GM19397 (cell line): ENCODE measurements at regions not wholly inside any gene's neighbourhood (a gene's known extent, or its start where the extent isn't known, plus 50 kb on each side); places are given as distances from the start of the nearest gene placed in this dataset.

Experiments
- ATAC-seq: cut with Tn5 transposase; IDR thresholded peaks from one replicate; pipeline ENCODE4 v1.9.1; 2021; ENCODE audit warnings: mild to moderate bottlenecking, moderate library complexity; ENCODE audit not compliant: unreplicated experiment

DNA sequence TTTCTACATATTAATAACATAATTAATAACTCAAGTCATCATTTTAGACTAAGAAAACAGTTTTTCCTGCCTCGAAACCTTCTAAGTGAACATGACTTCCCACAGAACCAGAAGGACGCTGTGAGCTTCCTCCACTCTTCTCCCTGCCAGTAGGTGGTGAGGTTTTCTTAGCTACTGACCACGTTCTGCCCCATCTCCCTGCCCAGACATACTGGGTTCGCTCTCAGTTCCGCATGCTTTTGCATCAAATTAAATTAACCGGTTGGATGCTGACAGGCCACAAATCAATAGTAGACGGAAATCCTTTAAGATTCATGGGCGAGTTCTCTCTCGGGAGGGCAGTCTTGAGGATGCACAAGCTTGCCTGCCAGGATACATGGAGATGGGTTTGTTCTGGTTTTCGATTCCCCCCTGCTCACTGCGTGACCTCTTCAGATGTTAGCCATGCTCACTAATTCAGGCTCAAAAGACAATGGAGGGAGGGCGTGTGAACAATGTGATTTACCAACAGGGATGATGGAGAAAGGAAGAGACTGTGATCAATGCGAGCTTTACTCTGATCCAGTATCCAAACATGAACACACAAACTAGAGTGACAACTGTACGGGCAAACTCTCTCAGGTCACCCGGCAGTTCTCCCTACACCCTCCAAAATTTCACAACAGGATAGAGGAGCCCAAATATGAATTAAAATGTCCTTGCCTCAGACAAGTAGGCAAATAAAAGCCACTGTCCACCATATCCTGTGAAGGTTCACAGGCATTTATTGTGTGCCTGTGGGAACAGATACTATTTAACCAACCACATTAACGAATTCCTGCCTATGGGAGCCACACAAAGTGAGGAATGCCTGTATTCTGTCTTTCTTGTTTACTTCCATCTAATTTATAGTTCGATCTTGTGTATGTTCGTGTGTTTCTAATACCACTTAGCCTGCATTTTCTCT, 375.7 kb downstream of the EIPR1 start:
- peak; percentile 75 for ATAC-seq

DNA sequence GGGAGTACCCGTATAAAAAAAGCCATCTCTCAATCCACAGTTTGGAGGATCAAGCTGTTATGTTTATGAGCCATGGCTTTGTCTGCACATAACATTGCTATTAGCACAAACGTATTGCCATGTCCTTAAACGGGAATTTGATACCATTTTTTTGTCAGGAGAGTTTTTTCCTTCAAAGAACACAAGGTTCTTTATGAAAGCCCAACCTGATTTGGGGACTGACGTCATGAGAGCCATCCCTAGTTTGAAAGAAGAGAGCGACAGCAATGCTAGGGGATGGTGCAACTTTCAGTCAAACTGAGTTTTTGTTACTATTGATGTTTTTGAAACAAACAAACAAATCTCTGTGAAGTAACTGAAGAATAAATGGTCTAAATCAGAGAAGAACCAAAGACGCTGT, 376.6 kb downstream of the EIPR1 start:
- ATAC-seq: no peak

DNA sequence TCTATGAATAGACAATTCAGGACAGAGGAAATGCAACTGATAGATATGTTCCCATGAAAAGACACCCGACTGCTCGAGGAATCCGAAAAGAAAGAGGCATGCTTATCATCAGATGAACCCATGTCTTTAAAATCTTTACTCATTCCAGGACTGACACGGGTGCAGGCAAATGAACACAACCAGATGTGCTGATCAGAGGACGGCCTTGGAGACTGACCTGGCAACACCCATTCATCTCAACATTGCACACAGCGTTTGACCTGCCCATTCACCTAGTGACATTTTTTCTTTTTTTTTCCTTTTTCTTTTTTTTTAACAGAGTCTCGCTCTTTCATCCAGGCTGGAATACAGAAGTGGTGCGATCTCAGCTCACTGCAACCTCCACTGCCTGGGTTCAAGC, 377.5 kb downstream of the EIPR1 start:
- ATAC-seq: no peak

DNA sequence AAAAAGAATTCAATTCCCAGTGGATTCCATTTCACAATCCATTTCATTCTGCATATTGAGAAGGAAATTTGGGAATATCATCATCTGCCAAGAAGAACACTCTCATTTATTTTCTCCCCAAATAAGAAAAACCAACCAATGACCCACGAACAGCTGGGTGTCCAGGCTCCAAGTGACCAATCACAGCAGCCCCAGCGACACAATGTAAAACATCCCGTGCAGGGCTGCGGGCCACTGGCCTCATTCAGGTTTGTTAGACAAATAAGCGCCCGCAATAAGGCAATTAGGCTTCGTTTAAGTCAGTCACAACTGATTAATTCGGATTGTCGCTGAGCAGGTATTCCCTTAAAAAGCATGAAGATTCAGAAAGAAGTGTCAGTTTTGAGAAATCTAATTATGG, 378.6 kb downstream of the EIPR1 start:
- no peak for ATAC-seq

DNA sequence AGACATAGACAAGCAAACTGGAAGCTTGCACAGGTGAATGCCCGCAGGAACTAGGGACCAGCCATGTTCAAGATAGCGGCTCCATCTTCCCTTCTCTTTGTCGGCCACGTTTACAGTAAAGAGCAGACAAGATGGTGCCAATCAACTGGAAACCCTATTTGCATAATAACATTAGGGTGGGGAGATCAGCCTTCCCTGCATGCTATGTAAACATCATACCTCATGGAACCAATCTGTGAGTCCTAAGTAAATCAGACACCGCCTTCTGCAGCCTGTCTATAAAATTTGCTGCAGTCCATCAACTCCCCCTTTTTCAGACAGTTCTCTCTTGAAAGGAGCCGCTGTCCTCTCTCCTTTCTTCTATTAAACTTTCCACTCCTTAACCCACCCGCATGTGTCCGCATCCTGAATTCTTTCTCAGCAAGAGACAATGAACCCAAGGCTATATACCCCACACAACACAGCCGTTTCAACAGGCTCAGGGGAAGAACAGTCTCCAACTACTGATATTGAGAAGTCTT, 384.4 kb downstream of the EIPR1 start:
- ATAC-seq: no peak

DNA sequence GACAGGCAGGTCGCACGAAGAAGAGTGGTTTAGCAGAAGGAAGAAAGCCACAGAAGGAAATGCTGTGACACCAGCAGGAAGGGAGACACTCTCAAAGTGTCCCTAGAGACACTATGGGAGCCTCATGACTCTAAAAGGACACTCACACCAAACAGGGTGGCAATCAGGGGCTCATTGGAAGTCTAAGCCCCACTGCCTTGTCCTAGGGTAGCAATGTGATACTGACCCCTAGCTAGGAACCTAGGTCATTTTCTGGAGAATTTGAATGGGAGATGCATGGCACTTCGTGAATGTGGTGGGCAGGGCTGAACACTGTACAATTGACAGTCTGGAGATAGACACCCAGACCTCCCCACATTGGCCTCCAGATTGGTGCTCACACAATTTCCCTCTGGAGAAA, 385.0 kb downstream of the EIPR1 start:
- no peak for ATAC-seq

DNA sequence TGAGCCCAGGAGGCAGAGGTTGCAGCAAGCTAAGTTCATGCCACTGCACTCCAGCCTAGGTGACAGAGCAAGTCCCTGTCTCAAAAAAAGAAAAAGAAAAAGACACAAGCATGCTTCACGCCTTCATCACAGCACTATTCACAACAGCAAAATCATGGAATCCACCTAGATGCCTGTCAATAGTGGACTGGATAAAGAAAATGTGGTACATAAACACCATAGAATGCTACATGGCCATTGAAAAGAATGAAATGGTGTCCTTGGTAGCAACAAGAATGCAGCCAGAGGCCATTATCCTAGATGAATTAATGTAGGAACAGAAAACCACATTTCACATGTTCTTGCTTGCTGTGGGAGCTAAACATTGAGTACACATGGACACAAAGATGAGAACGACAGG, 392.6 kb downstream of the EIPR1 start:
- no peak for ATAC-seq

DNA sequence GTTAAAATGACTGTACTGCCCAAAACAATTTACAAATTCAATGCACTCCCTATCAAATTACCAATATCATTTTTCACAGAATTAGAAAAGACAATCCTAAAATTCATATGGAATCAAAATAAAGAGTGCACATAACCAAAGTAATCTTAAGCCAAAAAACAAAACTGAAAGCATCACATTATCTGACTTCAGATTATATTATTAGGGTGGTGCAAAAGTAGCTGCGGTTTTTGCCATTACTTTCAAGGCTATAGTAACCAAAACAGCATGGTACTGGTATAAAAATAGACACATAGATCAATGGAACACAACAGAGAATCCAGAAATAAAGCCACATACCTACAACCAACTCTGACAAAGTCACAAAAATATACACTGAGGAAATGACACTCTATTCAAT, 396.6 kb downstream of the EIPR1 start:
- ATAC-seq: no peak

DNA sequence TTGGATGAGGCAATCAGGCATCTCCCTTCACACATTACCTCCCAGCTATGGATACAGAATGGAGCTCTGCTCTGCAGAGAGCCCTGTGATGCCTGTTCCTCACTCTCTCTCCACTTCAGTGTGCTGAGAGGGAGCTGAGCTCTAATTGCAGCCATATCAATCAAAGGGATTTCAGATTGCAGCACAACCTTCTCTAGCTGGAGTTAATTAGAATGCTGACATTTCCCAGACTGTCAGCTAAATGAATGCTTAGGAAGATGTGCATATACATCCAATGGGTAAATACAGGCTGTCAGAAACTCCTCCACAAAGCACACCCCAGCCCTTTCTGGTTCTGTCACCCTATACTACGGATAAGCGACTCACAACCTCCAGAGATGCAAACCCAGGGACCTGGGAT, 402.6 kb downstream of the EIPR1 start:
- no peak for ATAC-seq

DNA sequence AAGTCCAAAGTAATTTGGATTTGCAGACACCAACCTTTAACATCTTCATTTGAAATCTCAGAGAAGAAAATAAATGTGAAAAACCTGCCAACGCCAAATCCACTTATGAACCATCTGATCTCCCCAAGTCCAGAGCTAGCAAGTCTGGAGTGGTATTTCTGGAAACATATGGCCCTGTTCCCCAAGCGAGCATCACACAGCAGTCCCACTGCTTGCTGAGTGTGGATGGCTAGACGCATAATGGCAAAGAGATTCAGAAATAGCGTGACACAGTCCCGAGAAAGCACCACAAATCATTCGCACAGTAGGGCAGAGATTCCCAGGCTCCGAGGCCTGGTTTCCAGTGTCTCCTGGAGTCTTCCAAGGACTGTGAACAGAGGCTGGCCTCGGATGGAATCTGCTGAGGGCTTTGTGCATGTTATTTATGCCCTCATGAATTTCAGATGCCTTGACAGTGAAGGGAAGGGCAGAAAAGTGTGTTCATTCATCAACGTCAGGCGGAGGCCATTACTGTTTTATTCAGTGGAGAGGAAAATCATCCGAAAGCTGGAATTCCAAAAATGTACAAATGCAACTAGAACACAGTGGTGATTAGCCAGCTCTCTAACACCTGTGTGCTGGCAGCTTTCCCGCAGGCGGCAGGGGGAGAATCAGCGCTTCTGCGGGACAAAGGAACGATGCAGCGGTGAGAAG, 417.0 kb downstream of the EIPR1 start:
- ATAC-seq: no peak

DNA sequence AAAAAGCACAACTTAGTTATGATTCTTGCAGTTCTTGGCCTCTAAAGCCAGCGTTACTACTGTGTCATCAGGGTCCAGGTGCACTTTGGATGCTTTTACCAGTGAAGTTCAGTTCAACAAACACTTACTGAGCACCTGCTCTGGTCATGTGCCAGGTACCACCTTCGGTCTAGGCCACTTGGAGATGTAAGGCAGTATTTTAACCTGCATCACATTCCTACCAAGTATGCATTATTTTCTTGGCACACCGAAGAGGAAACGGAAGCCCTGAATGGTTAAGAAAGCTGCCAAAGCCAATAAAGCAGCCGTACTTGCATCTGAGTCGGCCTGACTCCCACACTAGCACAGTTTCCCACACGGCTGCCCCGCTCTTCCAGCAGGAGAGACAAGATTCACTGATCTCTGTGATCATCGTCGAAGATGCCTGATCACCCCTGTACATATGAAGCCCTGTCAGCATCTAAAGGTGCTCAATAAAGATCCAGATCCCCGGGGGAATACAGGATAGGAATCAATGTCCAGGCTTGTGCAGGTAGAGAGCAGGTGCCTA, 427.1 kb downstream of the EIPR1 start:
- ATAC-seq: no peak

DNA sequence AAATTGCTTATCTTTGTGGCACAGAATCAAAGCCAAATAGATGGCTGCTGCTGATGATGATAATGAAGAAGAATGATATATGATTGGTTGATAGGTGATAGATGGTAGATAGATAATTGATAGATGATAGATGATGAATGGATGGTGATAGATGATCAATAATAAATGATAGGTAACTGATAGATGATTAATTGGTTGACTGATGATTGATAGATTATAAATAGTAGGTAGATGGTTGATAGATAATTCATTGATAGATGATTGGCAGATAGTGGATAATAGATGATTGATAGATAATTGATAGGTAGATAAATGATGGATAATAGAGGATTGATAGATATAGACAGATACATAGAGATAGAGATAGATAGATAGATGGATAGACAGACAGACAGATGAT, 430.2 kb downstream of the EIPR1 start:
- ATAC-seq: no peak

DNA sequence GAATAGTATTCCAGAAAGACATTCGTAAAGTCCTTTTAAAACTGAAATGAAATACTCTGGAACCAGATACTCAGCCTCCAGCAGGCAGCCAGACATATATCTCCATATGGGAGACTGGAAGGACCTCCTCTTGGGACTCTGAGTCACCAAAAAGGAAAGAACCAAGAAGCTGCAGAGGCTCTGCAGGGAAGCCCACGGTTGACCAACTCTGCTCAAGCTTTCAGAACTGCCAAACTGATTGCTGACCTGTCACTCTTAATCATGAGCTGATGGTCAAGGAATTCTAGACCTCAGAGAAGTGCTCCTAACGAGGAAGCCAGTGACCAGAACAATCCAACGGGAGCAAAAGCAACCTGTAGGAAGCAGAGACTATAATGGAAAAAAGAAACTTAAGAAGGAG, 434.7 kb downstream of the EIPR1 start:
- no peak for ATAC-seq

DNA sequence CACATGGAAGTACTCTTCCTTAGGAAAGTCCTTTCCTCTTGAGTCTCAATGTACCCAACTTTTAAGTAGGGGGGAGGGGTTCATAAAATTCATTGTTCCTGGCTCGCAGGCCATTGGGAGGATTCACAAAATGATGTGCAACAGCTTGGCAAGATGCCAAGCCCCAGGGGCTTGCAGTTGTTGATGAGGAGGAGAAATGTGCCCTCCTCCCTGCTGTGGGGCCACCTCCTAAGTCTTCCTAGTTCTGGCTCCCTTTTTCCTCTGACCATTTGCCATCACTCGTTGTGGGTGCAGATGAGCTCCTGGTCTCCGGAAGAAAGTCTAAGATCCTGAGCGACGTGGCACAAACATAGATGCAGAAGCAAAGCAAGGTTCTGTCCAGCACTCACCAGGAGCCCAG, 435.4 kb downstream of the EIPR1 start:
- ATAC-seq: no peak

DNA sequence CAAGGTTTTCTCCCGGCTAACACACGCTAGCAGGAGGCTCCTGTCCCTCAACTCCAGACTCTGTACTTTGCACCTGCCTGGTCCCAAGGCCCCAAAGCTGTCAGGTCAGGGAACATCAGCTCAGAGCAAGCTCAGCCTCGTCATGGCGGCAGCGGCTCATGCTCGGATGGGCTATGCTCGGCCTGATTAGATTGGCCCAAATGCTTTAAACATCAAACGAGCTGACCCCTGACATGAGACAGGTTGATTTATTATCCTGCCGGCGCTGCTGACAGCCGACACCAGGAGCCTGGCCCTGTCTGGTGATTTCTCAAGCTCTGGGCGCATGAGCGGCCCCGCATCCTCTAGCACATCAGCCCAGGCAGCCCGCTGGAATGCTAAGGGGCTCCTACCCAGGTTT, 436.4 kb downstream of the EIPR1 start:
- ATAC-seq: no peak

DNA sequence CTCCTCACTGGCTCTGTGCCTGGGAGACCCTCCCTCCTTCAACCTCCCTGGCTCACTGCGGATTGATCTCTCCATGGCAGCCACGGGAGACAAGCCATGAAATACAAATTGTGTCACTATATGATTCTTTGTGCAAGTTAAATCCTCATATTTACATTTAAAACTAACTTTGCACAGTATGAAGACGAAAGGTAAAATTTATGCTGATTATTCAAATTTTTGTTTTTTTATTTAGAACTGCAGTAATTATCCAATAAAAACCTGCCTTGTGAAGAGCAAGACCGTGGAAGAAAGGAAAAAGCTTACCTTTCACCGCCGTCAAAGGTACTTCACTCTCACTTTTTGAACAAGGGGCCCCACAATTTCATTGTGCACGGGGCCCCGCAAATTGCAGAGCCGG, 436.9 kb downstream of the EIPR1 start:
- no peak for ATAC-seq

DNA sequence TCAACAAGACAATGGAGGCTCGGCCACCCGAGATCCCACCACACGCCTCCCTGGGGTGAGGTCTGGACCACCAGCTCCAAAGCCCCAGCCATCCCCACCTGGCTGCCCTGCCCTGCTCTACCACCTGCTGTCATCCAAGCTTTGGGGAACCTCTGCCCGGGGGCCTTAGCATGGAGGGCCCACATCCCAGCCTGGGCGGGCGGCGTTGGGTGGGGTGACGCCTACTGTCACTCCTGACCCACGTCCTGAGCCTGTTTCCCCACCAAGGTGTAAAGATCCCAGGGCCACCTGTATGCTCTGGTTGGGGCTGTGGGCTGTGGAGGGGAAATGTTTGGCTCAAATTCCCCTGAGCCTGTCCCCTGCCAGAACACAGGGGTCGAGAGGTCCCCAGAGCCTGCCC, 437.6 kb downstream of the EIPR1 start:
- no peak for ATAC-seq

DNA sequence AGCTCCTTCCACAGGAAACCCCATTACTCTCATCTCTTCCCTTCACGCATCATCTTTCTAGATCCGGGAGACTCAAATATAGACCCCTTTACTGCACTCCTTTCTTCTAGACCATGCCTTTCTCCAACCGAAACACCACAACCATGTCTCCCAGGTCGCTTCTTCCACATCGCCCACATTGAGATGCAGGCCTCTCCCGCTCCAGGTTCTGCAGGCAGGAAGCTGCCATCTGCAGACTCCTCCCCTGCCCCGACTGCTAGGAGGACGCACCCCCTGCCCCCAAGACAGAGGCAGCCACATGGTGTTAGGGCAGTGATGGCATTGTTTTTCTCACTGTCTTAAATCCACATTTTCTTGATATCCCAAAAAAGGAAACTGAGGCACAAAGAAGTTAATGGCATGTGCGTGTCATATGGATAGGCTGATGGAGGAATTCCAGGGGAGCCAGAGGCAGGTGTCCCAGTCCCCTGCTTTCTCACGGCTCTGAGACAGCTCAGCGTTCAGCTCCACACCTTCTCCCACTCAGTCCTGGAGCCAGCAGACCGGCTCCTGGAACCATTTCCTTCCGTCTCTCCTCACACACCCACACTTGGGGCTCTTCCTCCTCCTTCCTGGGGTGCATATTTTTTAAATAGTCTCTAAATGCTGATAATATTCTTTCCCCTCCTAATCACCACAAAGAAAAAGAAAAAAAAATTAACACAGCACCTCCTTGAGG, 438.4 kb downstream of the EIPR1 start:
- no peak for ATAC-seq

DNA sequence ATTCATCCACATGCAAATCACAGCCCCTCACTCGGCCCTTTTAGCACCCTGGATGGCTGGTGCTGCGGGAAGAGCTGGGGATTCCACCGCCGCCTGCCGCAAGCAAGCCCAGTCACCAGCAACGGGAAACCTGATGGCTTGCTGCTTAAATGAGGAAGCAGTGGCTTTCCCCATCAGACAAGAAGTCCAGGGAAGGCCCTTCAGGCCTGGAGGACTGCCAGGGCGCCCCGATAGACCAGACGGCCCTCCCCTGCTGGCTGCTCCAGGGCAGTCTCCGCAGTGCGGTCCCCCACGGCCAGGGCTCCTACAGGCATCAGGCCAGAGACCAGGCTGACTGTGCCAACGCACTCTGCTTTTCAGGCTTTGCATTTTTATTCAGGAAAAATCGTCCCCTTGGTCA, 439.1 kb downstream of the EIPR1 start:
- ATAC-seq: no peak

DNA sequence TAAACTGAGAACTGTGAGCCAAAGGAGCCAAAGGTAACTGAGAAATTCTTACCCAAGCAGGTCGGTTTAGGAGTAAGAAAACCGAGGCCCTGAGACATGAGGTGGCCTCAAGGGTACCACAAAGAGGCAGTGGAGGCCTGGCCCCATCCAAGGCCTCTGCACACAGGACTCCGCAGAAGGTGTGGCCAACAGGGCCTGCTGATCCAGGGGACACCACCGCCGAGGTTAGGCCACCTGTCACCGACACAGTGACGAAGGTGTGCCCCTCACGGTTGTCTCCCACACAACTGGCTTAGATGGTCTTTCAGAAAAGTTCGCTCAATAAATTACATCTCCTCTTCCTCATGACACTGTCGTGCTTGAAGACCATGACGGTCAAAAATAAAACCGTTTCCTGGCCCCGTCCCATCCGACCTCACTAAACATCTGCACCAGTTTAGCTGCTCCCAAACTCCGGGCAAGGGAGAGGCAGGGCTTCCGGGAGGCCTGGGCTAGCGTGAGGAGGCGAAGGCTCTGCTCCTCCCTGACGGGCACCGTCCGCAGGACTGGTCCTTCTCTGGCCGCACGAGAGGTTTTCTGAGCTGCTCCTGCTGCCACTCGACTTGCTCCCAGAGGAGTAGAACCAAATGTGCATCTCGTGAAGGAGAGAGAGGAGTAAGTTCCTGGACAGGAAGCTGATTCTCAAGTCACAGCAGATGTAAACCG, 442.0 kb downstream of the EIPR1 start:
- no peak for ATAC-seq

DNA sequence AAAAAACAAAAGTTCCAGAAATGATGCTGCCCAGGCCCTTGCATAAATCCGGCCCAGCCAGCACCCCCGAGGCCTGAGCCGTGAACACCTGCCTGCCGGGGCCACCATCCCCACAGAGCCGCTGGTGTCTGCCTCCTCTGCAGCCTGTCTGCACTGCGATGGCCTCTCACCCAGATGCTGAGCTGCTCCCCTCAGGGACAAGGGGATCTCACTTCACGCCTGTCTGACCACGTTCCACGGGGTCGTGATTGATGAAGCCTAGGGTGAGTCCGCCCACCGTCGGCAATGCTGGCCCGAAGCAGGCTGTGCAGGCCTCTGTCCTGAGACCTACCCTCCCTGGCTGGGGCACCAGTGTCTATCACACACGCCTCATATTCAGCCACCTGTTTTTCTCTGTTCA, 444.2 kb downstream of the EIPR1 start:
- no peak for ATAC-seq
